ENCODE measurements at regions not wholly inside any gene's neighbourhood (a gene's known extent, or its start where the extent isn't known, plus 50 kb on each side); places are given as distances from the start of the nearest gene placed in this dataset.

DNA sequence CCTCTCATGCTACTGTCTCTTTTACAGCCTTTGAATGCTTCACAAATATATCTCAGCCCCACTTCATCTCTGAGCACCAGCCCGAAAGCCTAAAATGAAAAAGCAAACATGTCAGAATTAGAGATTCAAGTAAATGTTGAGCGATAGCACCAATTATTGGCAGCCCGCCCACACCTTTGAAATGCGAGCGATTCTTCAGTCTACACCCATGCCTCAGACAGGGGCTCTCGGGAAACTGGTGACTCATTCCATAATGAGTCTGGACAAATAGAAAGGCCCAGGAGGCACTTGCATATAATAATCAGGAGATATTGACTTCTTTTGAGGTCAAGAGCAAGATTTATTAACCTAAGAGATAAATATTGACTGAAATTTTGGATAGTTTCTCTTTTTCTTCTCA lies 487.3 kb upstream of the PTBP2 start:
- no peak for TF ChIP-seq POLR2A (IDR thresholded peaks at IDR 0.05)
- TF ChIP-seq, protein P1, sequence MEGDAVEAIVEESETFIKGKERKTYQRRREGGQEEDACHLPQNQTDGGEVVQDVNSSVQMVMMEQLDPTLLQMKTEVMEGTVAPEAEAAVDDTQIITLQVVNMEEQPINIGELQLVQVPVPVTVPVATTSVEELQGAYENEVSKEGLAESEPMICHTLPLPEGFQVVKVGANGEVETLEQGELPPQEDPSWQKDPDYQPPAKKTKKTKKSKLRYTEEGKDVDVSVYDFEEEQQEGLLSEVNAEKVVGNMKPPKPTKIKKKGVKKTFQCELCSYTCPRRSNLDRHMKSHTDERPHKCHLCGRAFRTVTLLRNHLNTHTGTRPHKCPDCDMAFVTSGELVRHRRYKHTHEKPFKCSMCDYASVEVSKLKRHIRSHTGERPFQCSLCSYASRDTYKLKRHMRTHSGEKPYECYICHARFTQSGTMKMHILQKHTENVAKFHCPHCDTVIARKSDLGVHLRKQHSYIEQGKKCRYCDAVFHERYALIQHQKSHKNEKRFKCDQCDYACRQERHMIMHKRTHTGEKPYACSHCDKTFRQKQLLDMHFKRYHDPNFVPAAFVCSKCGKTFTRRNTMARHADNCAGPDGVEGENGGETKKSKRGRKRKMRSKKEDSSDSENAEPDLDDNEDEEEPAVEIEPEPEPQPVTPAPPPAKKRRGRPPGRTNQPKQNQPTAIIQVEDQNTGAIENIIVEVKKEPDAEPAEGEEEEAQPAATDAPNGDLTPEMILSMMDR (IDR thresholded peaks at IDR 0.05): no peak
